Raji (cell line): ENCODE measurements at regions not wholly inside any gene's neighbourhood (a gene's known extent, or its start where the extent isn't known, plus 50 kb on each side); places are given as distances from the start of the nearest gene placed in this dataset.

ENCODE experiments used
- POLR2A ChIP-seq: IDR thresholded peaks from 2 replicates; pipeline ENCODE4 v1.6.1; 2011; ENCODE audit warnings: low read depth, low read length, control low read depth; ENCODE audit not compliant: insufficient read depth

DNA sequence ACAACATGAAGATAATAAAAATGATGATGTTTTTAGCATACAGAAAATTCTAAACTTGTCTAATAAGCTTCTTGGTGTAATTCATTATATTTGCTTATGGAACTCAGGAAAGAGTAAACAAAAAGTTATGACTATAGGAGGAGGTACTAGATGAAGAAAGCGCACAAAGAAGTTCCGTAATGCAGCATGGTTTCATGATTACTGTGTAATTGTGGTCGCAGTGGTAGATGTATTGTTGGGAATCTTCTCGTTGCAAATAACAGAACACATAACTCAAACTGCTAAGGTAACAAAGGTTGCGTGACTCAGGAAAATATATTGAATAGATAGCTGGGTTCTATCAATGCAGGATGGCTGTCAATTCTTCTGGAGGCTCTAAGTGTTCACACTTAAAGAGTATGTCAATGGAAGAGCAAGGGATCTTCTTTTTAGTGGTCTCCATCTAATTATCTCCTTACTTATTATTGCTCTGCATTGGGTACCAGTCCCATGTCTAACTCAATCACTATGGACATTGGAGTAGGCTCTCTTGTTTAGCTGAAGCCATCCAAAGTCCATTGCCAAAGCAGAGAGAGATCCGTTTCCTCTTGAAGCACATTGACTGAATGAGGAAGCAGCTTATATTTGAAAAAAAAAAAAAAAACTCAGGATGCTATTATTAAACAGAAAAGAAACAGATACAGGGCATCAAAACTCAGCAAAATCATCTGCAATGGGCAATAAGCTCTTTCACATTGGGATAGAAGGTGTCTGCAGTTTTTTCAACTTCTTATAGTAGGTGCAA, 283.4 kb upstream of the ATP2B1 start:
- no peak for TF ChIP-seq POLR2A

DNA sequence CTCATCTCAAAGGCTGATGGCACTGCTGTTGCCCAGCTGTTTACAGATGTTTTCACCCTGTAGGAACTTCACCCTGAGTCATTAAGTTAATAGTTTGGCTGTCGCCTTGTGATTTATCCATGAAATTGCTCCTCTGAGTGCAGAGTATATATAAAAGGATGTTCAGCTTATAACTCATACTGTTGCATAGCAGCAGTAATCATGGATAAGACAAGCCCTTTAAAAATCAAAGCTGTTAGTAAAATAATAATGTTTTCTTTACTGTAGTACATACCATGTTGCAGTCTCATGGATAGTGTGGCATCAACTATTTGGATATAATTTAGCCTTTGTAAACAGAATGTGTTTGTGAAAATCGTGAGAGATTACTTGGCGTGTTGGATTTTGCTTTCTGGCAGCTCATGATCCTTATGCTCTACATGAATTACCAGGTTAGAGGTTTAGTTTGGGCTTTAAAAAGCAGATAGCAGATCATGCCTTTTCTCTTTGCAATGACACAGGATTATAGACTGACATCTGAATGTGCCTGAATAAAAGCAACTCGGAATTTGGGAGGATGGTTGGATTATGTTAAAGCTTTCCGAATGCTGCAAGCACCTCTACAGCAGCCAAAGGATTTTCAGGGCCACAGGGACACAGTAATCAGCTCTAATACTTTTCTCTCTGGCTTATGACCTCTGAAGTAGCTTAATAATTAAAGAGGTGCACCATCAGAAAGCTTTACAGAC, 279.7 kb upstream of the ATP2B1 start:
- TF ChIP-seq POLR2A, result no peak

DNA sequence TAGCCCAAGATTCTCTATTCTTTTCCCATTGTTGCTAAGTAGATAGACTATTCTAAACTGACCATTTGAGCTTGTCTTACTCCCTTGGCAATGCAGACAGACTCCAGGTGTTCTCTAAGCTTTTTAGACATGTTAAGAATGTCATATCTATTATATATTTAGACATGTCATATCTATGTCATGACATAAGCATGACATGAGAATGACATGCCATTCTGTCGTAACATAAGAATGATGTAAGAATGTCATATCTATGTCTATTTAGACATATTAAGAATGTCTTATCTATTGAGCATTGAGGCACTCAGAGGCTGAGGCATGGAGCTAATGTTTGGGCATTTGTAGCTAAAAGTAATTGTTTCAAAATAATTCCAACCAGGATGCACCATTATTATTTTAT, 277.3 kb upstream of the ATP2B1 start:
- TF ChIP-seq POLR2A, result no peak

DNA sequence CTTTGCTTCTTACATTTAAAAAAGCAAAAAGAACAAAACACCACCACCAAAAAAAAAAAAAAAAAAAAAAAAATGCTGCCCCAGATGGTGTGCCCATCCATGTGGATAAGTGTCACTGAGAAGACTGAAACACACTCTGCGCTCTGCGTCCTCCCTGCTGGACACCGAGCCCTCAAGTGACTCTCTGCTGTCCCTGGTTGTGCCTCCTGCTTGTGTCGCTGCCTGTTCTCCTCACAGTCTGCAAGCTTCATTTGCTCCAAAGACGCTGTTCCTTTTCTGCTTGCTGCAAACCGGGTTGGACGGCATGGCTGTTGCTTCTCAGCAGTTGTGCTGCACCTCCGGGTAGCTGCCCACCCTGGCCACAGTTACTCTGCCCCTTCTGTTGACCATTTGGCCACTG, 276.2 kb upstream of the ATP2B1 start:
- TF ChIP-seq POLR2A, result no peak

DNA sequence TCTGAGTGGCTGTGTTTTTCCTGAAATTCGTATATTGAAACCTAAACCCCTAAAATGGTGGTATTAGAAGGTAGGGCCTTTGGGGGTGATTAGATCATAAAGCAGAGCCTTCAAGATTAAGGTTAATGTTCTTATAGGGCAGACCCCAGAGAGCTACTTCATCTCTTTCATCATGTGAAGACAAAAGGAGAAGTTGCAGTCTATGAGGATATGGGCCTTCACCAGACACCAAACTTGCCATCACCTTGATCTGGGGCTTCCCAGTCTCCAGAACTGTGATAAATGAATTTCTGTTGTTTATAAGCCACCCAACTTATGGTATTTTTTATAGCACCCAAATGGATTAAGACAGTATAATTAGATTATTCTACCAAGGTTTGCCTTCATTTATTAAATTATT, 275.0 kb upstream of the ATP2B1 start:
- TF ChIP-seq POLR2A, result no peak

DNA sequence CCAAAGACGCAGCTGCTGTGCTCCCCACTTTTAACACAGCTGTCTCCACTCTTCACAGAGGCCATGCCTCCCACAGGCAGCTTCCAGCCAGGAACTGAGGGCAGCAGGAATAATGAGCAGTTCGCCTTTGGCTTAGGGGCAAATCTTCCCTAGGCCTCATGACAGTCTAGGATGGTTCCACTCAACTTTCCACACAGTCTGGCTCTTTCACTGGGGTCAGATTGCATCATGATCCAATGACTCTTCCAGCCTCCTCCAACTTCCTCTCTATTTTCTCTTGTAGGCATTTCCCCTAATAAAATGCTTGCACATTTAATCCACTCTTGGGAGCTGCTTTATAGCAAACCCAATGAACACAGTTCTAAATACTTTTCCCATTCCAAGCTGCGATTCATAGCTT, 271.6 kb upstream of the ATP2B1 start:
- TF ChIP-seq POLR2A, result no peak

DNA sequence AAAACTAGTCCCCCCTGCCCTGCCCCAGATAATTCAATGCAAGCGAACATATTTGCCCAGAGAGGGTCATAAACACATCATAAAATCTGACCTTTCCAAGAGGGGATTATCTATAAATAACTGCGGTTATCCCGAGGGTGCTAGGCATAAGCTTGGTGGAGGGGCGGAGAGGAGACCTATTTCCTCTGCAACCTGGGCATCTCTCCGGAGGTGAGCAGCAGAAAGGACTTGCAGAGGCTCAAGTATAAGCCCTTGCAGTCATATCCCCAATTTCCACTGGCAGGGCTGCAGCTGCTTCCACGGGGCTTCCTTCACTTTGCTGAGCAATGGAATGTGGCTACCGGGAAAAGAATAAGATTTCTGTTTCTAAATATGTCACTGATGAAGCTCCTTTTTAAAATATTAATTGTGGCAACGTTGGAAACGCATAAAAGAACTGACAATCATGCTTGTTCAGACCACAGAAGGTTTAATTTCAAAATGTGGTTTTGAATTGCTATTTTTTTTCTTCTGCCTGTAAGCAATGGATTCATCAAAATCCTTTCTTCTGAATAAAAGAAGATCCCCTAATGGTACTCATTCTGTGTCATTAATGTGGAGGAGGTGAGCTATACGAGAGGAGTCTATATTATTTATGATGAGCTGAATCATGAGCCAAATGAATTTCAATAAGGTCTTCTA, 268.9 kb upstream of the ATP2B1 start:
- no peak for TF ChIP-seq POLR2A

DNA sequence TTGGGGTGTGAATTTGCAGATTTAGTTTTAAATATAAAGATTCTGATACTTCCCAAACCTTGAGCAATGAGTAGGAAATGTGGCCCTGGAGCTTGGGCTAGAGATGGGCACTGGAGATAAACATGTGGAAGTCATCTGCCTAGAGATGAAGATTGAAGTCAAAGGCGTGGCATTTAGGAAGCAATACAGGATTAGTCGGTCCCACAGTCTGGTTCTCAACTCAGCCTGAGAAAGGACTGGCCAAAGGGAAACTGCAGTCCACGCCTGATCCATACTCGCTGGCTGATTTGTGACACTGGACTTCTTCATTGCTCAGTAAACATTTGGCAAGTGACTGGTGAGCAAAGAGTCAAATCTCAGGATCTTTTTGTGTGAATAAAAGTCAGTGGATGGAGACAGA, 268.2 kb upstream of the ATP2B1 start:
- TF ChIP-seq POLR2A, result no peak

DNA sequence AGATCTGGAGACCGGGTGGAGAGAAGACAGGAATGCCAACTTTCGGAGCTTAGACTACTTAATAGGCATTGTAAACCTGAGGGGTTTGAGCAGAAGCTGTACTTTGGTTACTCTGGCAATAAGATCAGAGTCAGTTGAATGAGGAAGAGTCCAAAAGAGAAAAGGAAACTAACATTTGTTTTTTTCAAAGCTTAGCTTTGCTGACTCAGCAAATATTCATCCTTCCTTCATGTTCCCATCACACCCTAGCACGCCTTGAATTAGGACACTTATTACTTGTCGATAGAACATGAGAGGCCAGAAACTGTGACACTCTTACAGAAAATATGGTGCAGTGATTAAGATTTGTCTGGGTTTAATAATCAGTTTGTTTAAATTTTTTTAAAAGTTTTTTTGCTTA, 266.9 kb upstream of the ATP2B1 start:
- TF ChIP-seq POLR2A, result no peak

DNA sequence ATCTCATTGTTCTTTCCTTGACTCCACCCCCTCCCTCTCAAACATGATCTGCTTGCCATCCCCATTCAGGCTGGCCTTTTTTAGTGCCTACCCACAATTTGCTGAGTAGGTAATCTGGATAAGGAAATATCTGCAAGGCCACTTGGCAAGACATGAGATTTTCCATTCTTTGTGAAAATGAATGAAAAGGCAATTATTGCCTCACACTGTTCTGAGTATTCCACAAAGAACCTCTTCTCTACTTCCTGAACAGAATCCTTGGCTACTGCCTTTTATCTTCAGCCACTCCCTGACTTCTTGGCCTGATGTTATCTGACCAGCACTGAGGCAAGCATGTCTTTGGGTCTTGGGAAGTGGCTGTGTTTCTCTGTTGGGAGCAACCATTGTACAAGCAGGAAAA, 263.2 kb upstream of the ATP2B1 start:
- no peak for TF ChIP-seq POLR2A

DNA sequence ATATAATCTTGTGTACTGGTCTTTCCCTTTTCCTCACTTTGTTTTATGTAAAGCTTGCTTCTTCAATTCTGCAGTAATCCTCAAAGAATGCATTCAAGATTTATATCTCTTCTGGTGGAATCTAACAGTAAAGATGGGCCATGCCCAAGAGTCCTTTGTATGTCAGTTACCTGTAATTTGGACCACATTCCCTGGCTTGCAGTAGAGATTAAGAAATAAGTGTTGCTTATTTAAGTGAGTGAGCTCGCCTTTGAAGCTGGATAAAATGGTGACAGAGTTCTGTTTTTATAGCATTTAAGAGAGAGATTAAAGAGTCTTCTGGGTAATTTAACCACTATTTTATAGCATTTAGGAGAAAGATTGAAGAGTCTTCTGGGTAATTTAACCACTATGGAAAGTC, 262.1 kb upstream of the ATP2B1 start:
- no peak for TF ChIP-seq POLR2A

DNA sequence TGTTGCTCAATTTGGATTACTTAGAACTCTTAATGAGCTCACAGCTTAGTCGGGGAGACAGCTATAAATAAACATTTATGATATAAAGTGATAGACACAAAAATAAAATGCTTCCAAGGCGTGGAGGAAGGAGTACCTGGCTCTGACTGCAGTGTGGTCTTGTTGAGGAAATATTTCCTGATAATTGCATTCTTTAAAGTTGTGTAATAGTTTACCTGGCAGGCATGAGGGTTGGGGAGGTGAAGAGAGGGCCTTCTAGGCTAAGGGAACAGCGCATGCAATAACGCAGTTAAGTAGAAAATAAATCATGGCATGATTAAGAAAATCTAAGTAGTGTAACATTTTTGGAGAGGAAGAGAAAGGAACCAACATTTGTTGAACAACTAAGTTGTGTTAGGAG, 260.5 kb upstream of the ATP2B1 start:
- no peak for TF ChIP-seq POLR2A

DNA sequence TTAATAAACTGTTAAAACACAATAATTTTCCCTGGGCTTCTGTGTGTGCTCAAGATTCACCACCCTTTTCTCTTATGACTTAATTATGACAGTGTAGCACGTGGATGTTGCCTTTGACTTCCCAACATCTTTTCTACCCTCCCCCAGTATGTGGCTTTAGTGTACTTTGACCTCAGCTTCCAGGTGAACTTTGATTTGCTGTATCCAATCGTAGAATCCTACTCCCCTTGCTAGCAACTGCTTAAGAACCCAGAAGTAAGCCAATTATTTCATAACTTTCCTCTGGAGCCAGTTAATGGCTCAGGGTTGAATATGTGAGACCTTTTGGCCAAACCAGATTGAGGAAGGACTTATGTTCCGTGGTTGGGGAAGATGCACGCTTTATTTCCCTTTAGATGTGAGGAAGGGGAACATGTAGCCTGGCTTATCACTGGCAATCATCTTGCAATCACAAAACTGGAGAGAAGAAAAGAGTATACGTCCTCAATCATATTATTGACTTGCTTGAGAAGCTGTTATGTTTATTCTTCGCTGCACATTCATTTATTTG, 259.6 kb upstream of the ATP2B1 start:
- TF ChIP-seq POLR2A, result no peak

DNA sequence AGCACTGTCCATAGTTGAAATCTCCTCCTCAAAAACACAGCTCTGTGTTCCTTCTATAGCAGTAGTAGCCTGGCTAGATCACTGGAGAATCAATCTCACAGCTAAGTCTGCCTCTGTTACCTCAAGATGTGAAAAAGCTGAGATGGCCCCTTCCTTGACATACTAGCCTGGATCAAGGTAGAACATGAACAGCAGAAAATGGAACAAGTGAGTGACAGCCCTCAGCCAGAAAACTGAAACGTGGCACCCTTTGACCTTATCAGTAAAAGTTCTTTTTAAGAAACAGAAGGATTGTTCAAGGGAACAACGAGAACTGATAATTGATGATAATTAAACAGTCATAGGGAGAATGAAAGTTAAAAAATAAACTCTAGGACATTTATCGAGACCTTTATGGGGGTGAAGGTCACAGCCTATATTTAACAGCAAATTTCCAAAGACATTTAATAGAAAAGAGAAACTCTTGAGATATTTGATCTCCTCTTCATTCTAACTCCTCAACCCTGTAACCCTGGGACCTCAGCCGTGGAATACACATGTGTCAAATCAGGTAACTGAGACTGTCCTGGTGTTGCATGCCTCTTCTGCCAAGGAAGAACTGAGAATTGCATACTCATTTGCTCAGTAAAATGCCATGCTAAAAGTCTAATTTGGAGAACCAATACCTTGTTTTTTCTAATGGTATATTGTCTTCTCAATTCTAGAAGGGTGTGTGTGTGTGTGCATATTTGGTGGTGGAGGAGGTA, 258.0 kb upstream of the ATP2B1 start:
- no peak for TF ChIP-seq POLR2A

DNA sequence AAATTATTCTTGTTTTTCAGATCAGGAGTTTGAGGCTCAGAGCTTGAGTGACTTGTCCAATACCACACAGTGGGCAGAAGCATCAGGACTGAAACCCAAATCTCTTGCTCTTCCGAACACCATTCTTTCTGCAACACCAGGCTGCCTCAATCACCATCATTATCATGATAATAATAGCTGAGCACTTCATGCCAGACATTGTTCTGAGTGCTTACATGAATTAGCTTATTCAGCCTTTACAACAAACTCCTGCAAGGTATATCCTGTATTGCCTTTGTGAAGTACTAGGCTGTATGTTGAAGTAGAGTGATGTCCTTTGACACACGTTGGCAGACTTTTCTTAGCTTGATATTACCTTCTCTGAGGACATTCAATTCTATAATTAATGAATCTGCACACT, 257.4 kb upstream of the ATP2B1 start:
- no peak for TF ChIP-seq POLR2A

DNA sequence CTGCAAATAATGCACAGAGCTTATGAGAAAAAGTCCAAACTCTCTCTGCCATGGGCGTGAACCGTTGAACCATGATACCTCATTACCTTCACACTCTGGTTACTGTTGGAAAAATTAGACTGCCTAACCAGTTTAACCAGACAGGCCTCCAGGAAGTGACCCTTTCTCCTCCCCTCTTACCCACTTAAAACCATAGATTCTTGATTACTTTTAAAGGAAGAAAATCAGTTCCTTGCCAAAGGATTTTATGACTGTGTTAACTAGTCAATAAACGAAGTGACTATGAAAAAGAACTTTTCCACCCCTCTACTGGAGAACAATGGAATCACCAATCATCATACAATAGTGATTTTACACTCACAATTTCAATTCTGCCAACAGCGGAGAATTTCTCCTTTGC, 254.0 kb upstream of the ATP2B1 start:
- TF ChIP-seq POLR2A, result no peak
